PC-9 (cell line): ENCODE measurements at regions not wholly inside any gene's neighbourhood (a gene's known extent, or its start where the extent isn't known, plus 50 kb on each side); places are given as distances from the start of the nearest gene placed in this dataset.

Experiments
- BruUV-seq: library from RNA; stranded (reverse); fragments of 400-500 nt; replicated peaks from 2 replicates; lab custom pipeline; 2021; lab: Mats Ljungman, UMichigan
- CTCF ChIA-PET: fragments of 300-600 bp; sonication (Branson Sonifier 250); formaldehyde crosslinking; loops from one replicate; lab custom pipeline; 2022; ENCODE audit warnings: antibody characterized with exemption; lab: Charles Lee
- POLR2A ChIA-PET: fragments of 300-600 bp; sonication (Branson Sonifier 250); formaldehyde crosslinking; loops from one replicate; lab custom pipeline; 2022; ENCODE audit warnings: antibody characterized with exemption; ENCODE audit not compliant: unreplicated experiment; lab: Charles Lee
- DNase-seq, 2 experiments: peaks; one replicate each; pipeline versions ENCODE4 v3.0.0 to v3.0.0-alpha.2; 2015 to 2022; ENCODE audit warnings: mixed read lengths in 1 of 2
- H2AFZ ChIP-seq: fragments of 200-600 bp; sonication (generic); 2 replicates; pipeline ENCODE4 v1.8.1; 2017; ENCODE audit warnings: antibody characterized with exemption
- H3F3A ChIP-seq: fragments of 200-600 bp; sonication (generic); 2 replicates; pipeline ENCODE4 v1.8.1; 2017; ENCODE audit warnings: antibody characterized with exemption, mild to moderate bottlenecking, low read depth; ENCODE audit not compliant: insufficient read depth
- H3K27ac ChIP-seq: fragments of 200-600 bp; sonication (generic); 2 replicates; pipeline ENCODE4 v1.6.1; 2016; ENCODE audit warnings: mixed run types
- H3K27me3 ChIP-seq: fragments of 200-600 bp; sonication (generic); 2 replicates; pipeline ENCODE4 v1.6.1; 2016; ENCODE audit warnings: low read depth, mixed run types; ENCODE audit not compliant: insufficient read depth
- H3K36me3 ChIP-seq: fragments of 200-600 bp; sonication (generic); 2 replicates; pipeline ENCODE4 v1.6.1; 2016; ENCODE audit warnings: low read depth, mixed run types
- H3K4me1 ChIP-seq: fragments of 200-600 bp; sonication (generic); replicated peaks from 2 replicates; pipeline ENCODE4 v1.6.1; 2016; ENCODE audit warnings: mixed run types; ENCODE audit not compliant: insufficient read depth
- H3K4me2 ChIP-seq: fragments of 200-600 bp; sonication (generic); 2 replicates; pipeline ENCODE4 v1.6.1; 2017; ENCODE audit warnings: mixed run types
- H3K4me3 ChIP-seq: fragments of 200-600 bp; sonication (generic); 2 replicates; pipeline ENCODE4 v1.6.1; 2016; ENCODE audit warnings: mixed run types
- H3K79me2 ChIP-seq: fragments of 200-600 bp; sonication (generic); 2 replicates; pipeline ENCODE4 v1.6.1; 2017; ENCODE audit warnings: low read depth, mixed run types
- H3K9me2 ChIP-seq: fragments of 200-600 bp; sonication (generic); 2 replicates; pipeline ENCODE4 v1.8.1; 2017; ENCODE audit warnings: mild to moderate bottlenecking; ENCODE audit not compliant: insufficient read depth
- H3K9me3 ChIP-seq: fragments of 200-600 bp; sonication (generic); 2 replicates; pipeline ENCODE4 v1.8.1; 2016; ENCODE audit warnings: low read depth; ENCODE audit not compliant: insufficient read depth
- H4K20me1 ChIP-seq: fragments of 200-600 bp; sonication (generic); 2 replicates; pipeline ENCODE4 v1.8.1; 2017; ENCODE audit not compliant: insufficient read depth
- CTCF ChIP-seq: fragments of 200-600 bp; sonication (generic); conservative IDR thresholded peaks from 2 replicates; pipeline ENCODE4 v1.6.1; 2017; ENCODE audit warnings: mixed run types, antibody characterized with exemption, mild to moderate bottlenecking, moderate library complexity
- EZH2 ChIP-seq: fragments of 200-600 bp; sonication (generic); IDR thresholded peaks from 2 replicates; pipeline ENCODE4 v1.8.0; 2017; ENCODE audit warnings: antibody characterized with exemption, low read depth
- intact Hi-C: fragments of 100-400 bp; cut with micrococcal nuclease; formaldehyde crosslinking; loops from one replicate; pipeline ENCODE4 v1.10.0; 2022; ENCODE audit not compliant: unreplicated experiment

- Histone ChIP-seq H3K36me3 (no peaks in the 10 kb centered on the region), H3K4me1 (no peaks in the 10 kb centered on the region; the same call in 1 of the 2 replicates), H4K20me1 (no peaks in the 10 kb centered on the region), H3K9me2 (no peaks in the 10 kb centered on the region), H3K4me2 (no peak overlapping the region), H3K4me3 (no peak overlapping the region), H3K27me3 (no peaks in the 10 kb centered on the region; the same call in 1 of the 2 replicates), H3K79me2 (no peaks in the 10 kb centered on the region), H3F3A (no peaks in the 10 kb centered on the region), H3K9me3 (no peaks in the 10 kb centered on the region), H3K27ac (no peak overlapping the region), H2AFZ (no peak overlapping the region)
- ChIA-PET POLR2A (no interaction called here), CTCF (no interaction called here)
- DNase-seq, result no peak
- intact Hi-C loops, result no loop called here
- TF ChIP-seq CTCF (no peak), EZH2 (no peak)
- no TSS peak for BruUV-seq
Measured at GRCh38 chr4:73317092-73317491, 58.5 kb upstream of the ANKRD17 start.

GRCh38 chr4:73315091-73315490, 56.5 kb upstream of the ANKRD17 start:
- DNase-seq, result no peak
- no TSS peak for BruUV-seq
- no peak for TF ChIP-seq CTCF
- no peak for TF ChIP-seq EZH2
- H3K4me3 ChIP-seq, result no peak overlapping the region
- POLR2A ChIA-PET, result no interaction called here
- H4K20me1 ChIP-seq, result no peaks in the 10 kb centered on the region
- no peaks in the 10 kb centered on the region; the same call in 1 of the 2 replicates for H3K4me1 ChIP-seq
- H3K27ac ChIP-seq, result no peak overlapping the region
- intact Hi-C loops, result no loop called here
- H3K27me3 ChIP-seq, result no peaks in the 10 kb centered on the region
- no peak overlapping the region for H2AFZ ChIP-seq
- CTCF ChIA-PET, result no interaction called here
- H3K4me2 ChIP-seq, result no peak overlapping the region
- no peaks in the 10 kb centered on the region for H3K9me2 ChIP-seq
- no peaks in the 10 kb centered on the region for H3K9me3 ChIP-seq
- no peaks in the 10 kb centered on the region for H3F3A ChIP-seq
- H3K36me3 ChIP-seq, result no peaks in the 10 kb centered on the region
- H3K79me2 ChIP-seq, result no peaks in the 10 kb centered on the region

- H3K4me3 ChIP-seq, result no peak overlapping the region
- H3K27ac ChIP-seq, result no peak overlapping the region
- H3K4me2 ChIP-seq, result no peak overlapping the region
- intact Hi-C loops, result loop anchor here (5.0 kb wide), 1 partner anchor 176 kb away; no protein-coding TSS in a partner anchor
- H3K4me1 ChIP-seq, result no peaks in the 10 kb centered on the region; the same call in 1 of the 2 replicates
- H3K27me3 ChIP-seq, result no peaks in the 10 kb centered on the region
- BruUV-seq, result no TSS peak
- DNase-seq, result no peak
- no peak overlapping the region for H2AFZ ChIP-seq
- no peaks in the 10 kb centered on the region for H3K79me2 ChIP-seq
- TF ChIP-seq CTCF (no peak), EZH2 (no peak)
- no peaks in the 10 kb centered on the region for H3K9me2 ChIP-seq
- H3F3A ChIP-seq, result no peaks in the 10 kb centered on the region
- ChIA-PET CTCF (interaction anchor here (0.6 kb wide), 1 partner anchor 787 kb away, joined by 3 read pairs; no protein-coding TSS in a partner anchor), POLR2A (no interaction called here)
- no peaks in the 10 kb centered on the region for H3K9me3 ChIP-seq
- no peaks in the 10 kb centered on the region for H4K20me1 ChIP-seq
- H3K36me3 ChIP-seq, result no peaks in the 10 kb centered on the region
Measured at GRCh38 chr4:73312967-73313366, 54.4 kb upstream of the ANKRD17 start.
